ENCODE measurements at regions not wholly inside any gene's neighbourhood (a gene's known extent, or its start where the extent isn't known, plus 50 kb on each side); places are given as distances from the start of the nearest gene placed in this dataset.

DNA sequence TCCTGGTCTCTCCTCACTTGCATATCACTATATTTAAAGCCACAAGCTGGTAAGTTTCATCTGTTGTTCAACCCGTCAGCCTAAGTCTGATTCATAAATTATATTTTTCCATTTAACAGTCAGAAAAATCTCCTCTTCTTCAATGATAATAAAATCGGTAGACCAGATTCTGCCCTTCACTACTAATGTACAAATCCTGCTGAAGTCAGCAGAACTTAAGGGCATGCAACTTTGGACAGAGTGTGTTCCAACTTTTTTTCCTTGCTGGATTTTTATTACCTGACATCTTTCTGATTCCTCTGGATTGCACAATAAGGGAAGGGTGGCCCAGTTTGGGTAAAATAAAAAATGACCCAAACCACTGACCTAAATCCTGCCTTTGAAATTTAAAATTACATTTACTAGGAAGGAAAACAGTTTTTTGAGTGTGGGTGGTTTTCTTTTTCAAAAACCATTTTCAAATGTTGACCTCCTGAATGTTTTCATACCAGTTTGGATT is 125.4 kb upstream of the DIO2 start:
- TF ChIP-seq, protein P1, sequence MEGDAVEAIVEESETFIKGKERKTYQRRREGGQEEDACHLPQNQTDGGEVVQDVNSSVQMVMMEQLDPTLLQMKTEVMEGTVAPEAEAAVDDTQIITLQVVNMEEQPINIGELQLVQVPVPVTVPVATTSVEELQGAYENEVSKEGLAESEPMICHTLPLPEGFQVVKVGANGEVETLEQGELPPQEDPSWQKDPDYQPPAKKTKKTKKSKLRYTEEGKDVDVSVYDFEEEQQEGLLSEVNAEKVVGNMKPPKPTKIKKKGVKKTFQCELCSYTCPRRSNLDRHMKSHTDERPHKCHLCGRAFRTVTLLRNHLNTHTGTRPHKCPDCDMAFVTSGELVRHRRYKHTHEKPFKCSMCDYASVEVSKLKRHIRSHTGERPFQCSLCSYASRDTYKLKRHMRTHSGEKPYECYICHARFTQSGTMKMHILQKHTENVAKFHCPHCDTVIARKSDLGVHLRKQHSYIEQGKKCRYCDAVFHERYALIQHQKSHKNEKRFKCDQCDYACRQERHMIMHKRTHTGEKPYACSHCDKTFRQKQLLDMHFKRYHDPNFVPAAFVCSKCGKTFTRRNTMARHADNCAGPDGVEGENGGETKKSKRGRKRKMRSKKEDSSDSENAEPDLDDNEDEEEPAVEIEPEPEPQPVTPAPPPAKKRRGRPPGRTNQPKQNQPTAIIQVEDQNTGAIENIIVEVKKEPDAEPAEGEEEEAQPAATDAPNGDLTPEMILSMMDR (IDR thresholded peaks at IDR 0.05): no peak
- no peak for TF ChIP-seq POLR2AphosphoS5 (IDR thresholded peaks at IDR 0.05)
